ENCODE measurements at regions not wholly inside any gene's neighbourhood (a gene's known extent, or its start where the extent isn't known, plus 50 kb on each side); places are given as distances from the start of the nearest gene placed in this dataset.

DNA sequence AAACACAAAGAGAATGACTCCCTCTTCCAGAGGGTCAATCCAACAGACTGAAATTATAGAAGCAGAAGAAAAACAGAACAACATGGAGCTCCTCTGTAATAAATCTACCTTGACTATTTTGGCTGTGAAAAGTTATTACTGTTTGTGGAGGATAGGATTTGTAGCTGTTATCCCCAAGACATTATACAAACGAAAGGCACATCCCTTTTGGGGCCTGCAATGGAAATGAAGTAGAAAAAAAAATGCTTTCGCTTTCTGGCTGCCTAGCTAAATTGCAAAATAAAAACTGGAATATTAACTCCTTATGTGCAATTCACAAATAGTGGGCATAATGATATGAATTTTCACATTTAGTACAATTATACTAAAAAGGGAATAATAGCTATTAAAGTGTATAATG lies 123.8 kb upstream of the CCDC179 start:
- Histone ChIP-seq H3K4me3 (no peak overlapping the region), H3K27ac (no peak overlapping the region)
- TF ChIP-seq, protein P1, sequence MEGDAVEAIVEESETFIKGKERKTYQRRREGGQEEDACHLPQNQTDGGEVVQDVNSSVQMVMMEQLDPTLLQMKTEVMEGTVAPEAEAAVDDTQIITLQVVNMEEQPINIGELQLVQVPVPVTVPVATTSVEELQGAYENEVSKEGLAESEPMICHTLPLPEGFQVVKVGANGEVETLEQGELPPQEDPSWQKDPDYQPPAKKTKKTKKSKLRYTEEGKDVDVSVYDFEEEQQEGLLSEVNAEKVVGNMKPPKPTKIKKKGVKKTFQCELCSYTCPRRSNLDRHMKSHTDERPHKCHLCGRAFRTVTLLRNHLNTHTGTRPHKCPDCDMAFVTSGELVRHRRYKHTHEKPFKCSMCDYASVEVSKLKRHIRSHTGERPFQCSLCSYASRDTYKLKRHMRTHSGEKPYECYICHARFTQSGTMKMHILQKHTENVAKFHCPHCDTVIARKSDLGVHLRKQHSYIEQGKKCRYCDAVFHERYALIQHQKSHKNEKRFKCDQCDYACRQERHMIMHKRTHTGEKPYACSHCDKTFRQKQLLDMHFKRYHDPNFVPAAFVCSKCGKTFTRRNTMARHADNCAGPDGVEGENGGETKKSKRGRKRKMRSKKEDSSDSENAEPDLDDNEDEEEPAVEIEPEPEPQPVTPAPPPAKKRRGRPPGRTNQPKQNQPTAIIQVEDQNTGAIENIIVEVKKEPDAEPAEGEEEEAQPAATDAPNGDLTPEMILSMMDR (IDR thresholded peaks at IDR 0.05), result no peak
- DNase-seq (ENCODE audit: low spot score), result no peak

- Histone ChIP-seq H3K27ac (no peak overlapping the region), H3K4me3 (no peak overlapping the region)
- DNase-seq (ENCODE audit: low spot score), result no peak
- TF ChIP-seq, protein P1 (IDR thresholded peaks at IDR 0.05), result no peak
These were observed 129.1 kb upstream of the CCDC179 start for GRCh38 chr11:22989371-22989770.

- no peak overlapping the region for H3K4me3 ChIP-seq
- DNase-seq (ENCODE audit: low spot score), result no peak
- H3K27ac ChIP-seq, result no peak overlapping the region
- TF ChIP-seq, protein P1 (IDR thresholded peaks at IDR 0.05), result no peak
These were observed 130.9 kb upstream of the CCDC179 start for GRCh38 chr11:22991196-22991595.

DNA sequence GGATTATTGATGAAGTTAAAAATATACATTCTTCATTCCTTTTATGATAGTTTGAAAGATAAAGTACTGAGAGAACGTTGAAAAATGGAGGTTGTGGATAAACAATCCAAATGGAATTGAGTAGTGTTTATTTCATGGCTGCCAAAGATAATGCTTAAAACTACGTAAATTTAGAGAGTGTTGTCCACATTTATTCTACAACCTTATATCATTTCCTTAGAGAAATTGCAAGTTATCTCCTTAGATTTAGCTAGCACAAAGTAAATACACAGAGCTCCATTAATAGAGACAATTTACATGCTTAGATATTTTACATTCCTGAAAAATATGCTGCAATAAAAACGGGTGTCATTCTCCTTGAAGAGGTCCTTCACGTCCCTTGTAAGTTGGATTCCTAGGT lies 146.5 kb upstream of the CCDC179 start:
- Histone ChIP-seq H3K4me3 (no peak overlapping the region), H3K27ac (no peak overlapping the region)
- TF ChIP-seq, protein P1 (IDR thresholded peaks at IDR 0.05), result no peak
- DNase-seq (ENCODE audit: low spot score), result no peak

GRCh38 chr11:23010790-23011335 lies 150.6 kb upstream of the CCDC179 start:
- Histone ChIP-seq H3K27ac (no peak overlapping the region), H3K4me3 (no peak overlapping the region)
- no peak for DNase-seq (ENCODE audit: low spot score)
- TF ChIP-seq, protein P1 (IDR thresholded peaks at IDR 0.05), result no peak

DNA sequence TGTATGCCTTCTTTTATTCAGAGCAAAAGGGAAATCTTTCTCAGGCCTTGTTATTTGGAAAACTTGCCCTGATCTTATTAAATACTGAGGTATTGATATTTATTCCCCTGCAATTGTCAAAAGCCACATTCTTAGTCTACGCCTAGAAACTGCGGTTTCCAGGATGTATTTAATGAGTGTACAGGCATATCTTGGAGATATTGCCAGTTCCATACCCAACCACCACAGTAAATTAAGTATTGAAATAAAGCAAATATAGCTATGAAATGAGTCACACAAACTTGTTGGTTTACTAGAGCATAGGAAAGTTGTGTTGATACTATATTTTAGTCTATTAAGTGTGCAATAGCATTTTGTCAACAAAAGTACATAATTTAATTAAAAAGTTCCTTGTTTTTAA lies 152.7 kb upstream of the CCDC179 start:
- H3K4me3 ChIP-seq, result no peak overlapping the region
- TF ChIP-seq, protein P1 (IDR thresholded peaks at IDR 0.05), result no peak
- H3K27ac ChIP-seq, result no peak overlapping the region
- no peak for DNase-seq (ENCODE audit: low spot score)

DNA sequence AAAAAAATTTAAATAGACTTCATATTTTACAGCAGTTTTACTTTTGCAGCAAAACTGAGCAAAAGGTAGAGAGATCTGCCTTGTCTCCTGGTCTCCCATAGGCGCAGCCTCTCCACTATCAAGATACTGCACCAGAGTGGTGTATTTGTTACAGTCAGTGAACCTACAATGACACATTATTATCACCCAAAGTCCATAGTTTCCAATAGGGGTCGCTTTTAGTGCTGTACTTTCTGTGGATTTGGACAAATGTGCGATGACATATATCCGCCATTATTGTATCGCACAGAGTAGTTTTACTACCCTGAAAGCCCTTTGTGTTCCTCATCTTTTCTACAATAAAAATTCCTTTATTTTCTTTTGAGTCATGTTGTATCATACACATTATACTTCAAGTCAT lies 153.2 kb upstream of the CCDC179 start:
- TF ChIP-seq, protein P1 (IDR thresholded peaks at IDR 0.05), result no peak
- DNase-seq (ENCODE audit: low spot score), result no peak

More for the DNA sequence above, 153.2 kb upstream of the CCDC179 start:
- Histone ChIP-seq H3K27ac (no peak overlapping the region), H3K4me3 (no peak overlapping the region)

Data from coronary artery (tissue), 2 donors.